Kidney capillary endothelial cell (primary cell): ENCODE measurements at regions not wholly inside any gene's neighbourhood (a gene's known extent, or its start where the extent isn't known, plus 50 kb on each side); places are given as distances from the start of the nearest gene placed in this dataset.

Experiments used
- DNase-seq: peaks from one replicate; pipeline ENCODE4 v3.0.0-alpha.2; 2018; ENCODE audit warnings: low spot score

- no peak for DNase-seq
Measured at GRCh38 chr6:109295109-109295773, 87.0 kb downstream of the CD164 start.

GRCh38 chr6:109292983-109293586, 89.2 kb downstream of the CD164 start:
- no peak for DNase-seq

GRCh38 chr6:109292420-109292819, 89.8 kb downstream of the CD164 start:
- no peak for DNase-seq

- DNase-seq = no peak
Measured at GRCh38 chr6:109291902-109292301, 90.4 kb downstream of the CD164 start.

- DNase-seq = no peak
Measured at GRCh38 chr6:109290143-109290931, 91.9 kb downstream of the CD164 start.

GRCh38 chr6:109285366-109285765, 96.9 kb downstream of the CD164 start:
- no peak for DNase-seq

- DNase-seq = no peak
Measured at GRCh38 chr6:109284675-109285074, 97.6 kb downstream of the CD164 start.

- no peak for DNase-seq
Measured at GRCh38 chr6:109282756-109283155, 99.5 kb downstream of the CD164 start.

GRCh38 chr6:109279628-109280027, 102.6 kb downstream of the CD164 start:
- DNase-seq = no peak

- no peak for DNase-seq
Measured at GRCh38 chr6:109271622-109272021, 110.6 kb downstream of the CD164 start.

GRCh38 chr6:109269953-109270517, 112.2 kb downstream of the CD164 start:
- DNase-seq = no peak

- DNase-seq = no peak
Measured at GRCh38 chr6:109269057-109269456, 113.2 kb downstream of the CD164 start.

GRCh38 chr6:109265530-109265929, 116.7 kb downstream of the CD164 start:
- no peak for DNase-seq

GRCh38 chr6:109263873-109264700, 118.2 kb downstream of the CD164 start:
- no peak for DNase-seq

- no peak for DNase-seq
Measured at GRCh38 chr6:109262261-109262660, 120.0 kb downstream of the CD164 start.

GRCh38 chr6:109261811-109262210, 120.5 kb downstream of the CD164 start:
- DNase-seq = no peak

GRCh38 chr6:109260701-109261100, 121.6 kb downstream of the CD164 start:
- DNase-seq = no peak

GRCh38 chr6:109260126-109260525, 122.1 kb downstream of the CD164 start:
- no peak for DNase-seq

GRCh38 chr6:109258129-109258528, 124.1 kb downstream of the CD164 start:
- DNase-seq = no peak

GRCh38 chr6:109257494-109257893, 124.8 kb downstream of the CD164 start:
- DNase-seq = no peak

- DNase-seq = no peak
Measured at GRCh38 chr6:109255946-109256640, 126.2 kb downstream of the CD164 start.
